HEK293 (cell line): ENCODE measurements at regions not wholly inside any gene's neighbourhood (a gene's known extent, or its start where the extent isn't known, plus 50 kb on each side); places are given as distances from the start of the nearest gene placed in this dataset.

Source experiments
- SP2 ChIP-seq: fragments of 450-650 bp; formaldehyde crosslinking; IDR thresholded peaks from 2 replicates; pipeline ENCODE4 v1.5.1; 2016; ENCODE audit warnings: missing biosample characterization, missing genetic modification characterization
- ZNF146 ChIP-seq: fragments of 450-650 bp; formaldehyde crosslinking; IDR thresholded peaks from 2 replicates; pipeline ENCODE4 v1.5.1; 2016; ENCODE audit warnings: missing biosample characterization, missing genetic modification characterization
- ZNF2 ChIP-seq: fragments of 450-650 bp; formaldehyde crosslinking; IDR thresholded peaks from 2 replicates; pipeline ENCODE4 v1.5.1; 2016; ENCODE audit warnings: missing biosample characterization, missing genetic modification characterization
- ZNF311 ChIP-seq: fragments of 450-650 bp; formaldehyde crosslinking; IDR thresholded peaks from 2 replicates; pipeline ENCODE4 v1.5.1; 2017; ENCODE audit warnings: missing biosample characterization, missing genetic modification characterization, borderline replicate concordance
- ZNF354C ChIP-seq: fragments of 450-650 bp; formaldehyde crosslinking; IDR thresholded peaks from 2 replicates; pipeline ENCODE4 v1.5.1; 2016; ENCODE audit warnings: missing biosample characterization, missing genetic modification characterization, low read depth, borderline replicate concordance
- ZNF404 ChIP-seq: fragments of 450-650 bp; formaldehyde crosslinking; IDR thresholded peaks from 2 replicates; pipeline ENCODE4 v1.5.1; 2017; ENCODE audit warnings: missing biosample characterization, missing genetic modification characterization
- ZNF423 ChIP-seq: fragments of 450-650 bp; formaldehyde crosslinking; IDR thresholded peaks from 2 replicates; pipeline ENCODE4 v1.5.1; 2016; ENCODE audit warnings: missing biosample characterization, missing genetic modification characterization
- ZNF426 ChIP-seq: fragments of 450-650 bp; formaldehyde crosslinking; IDR thresholded peaks from 2 replicates; pipeline ENCODE4 v1.5.1; 2017; ENCODE audit warnings: missing biosample characterization, missing genetic modification characterization, mild to moderate bottlenecking, inconsistent platforms, moderate library complexity
- ZNF558 ChIP-seq: fragments of 450-650 bp; formaldehyde crosslinking; IDR thresholded peaks from 2 replicates; pipeline ENCODE4 v1.5.1; 2016; ENCODE audit warnings: missing biosample characterization, missing genetic modification characterization
- ZXDB ChIP-seq: fragments of 450-650 bp; formaldehyde crosslinking; IDR thresholded peaks from 2 replicates; pipeline ENCODE4 v1.5.1; 2016; ENCODE audit warnings: missing biosample characterization, missing genetic modification characterization
- TF ChIP-seq, protein P1 (sequence below): fragments of 450-650 bp; formaldehyde crosslinking; IDR thresholded peaks from 2 replicates; pipeline ENCODE4 v1.5.1; 2016; ENCODE audit warnings: missing biosample characterization, missing genetic modification characterization
- TF ChIP-seq, protein P2 (sequence below): IDR thresholded peaks from 2 replicates; pipeline ENCODE4 v1.6.1; 2011; ENCODE audit warnings: mild to moderate bottlenecking, low read depth, low read length, borderline replicate concordance

DNA sequence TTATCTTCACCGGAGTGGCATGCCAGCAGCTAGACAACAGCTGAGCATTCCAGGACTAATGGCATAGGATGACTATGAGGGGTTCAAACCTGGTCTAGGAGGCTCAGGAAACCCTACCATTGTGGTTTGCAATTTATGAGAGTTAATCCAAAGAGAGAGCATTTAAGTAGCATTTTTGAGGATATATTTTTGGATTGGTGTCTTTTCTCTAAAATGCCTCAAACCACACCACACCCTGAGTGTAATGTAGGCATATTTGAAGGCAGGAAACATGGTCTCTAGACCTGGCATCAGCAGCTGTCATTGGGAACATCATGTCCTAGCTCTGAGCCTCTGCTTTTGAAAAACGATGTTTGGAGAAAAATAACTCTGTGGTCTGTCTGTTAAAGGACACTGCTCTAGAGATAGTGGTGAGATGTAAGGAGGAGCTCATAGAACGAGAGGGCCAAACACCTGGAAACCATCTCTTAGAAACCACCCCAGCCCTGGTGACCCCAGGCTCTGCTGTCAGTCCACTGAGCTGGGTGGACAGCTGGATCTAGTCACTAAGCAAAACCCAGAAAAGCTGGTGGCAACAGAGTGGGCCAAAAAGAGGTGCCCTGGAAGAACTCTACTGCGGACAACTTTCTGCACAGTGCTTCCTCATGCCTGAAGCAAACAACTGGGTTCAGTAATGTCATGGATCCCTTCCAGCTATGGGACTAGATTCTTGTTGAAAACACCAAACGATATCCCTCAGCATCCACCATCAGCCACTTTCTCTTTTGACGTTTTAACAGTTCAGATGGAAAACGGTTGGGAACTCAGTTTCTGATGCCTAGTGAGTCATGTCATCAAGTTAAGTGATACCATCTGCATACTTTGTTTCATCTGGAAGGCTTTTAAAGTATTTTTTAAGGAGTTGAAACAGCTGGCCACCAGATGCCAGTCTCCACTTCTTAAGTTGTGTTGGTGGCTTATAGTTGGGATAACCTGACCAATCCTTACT lies 100.2 kb upstream of the C1QTNF7 start:
- TF ChIP-seq ZNF354C (no peak), SP2 (tag by site-specific recombination) (no peak), ZNF426 (tag by site-specific recombination) (no peak), ZXDB (no peak), ZNF423 (tag by site-specific recombination) (no peak), ZNF2 (tag by site-specific recombination) (no peak), ZNF558 (tag by site-specific recombination) (no peak), ZNF146 (tag by site-specific recombination) (no peak), ZNF404 (tag by site-specific recombination) (no peak), ZNF311 (no peak)
- TF ChIP-seq, protein P1, sequence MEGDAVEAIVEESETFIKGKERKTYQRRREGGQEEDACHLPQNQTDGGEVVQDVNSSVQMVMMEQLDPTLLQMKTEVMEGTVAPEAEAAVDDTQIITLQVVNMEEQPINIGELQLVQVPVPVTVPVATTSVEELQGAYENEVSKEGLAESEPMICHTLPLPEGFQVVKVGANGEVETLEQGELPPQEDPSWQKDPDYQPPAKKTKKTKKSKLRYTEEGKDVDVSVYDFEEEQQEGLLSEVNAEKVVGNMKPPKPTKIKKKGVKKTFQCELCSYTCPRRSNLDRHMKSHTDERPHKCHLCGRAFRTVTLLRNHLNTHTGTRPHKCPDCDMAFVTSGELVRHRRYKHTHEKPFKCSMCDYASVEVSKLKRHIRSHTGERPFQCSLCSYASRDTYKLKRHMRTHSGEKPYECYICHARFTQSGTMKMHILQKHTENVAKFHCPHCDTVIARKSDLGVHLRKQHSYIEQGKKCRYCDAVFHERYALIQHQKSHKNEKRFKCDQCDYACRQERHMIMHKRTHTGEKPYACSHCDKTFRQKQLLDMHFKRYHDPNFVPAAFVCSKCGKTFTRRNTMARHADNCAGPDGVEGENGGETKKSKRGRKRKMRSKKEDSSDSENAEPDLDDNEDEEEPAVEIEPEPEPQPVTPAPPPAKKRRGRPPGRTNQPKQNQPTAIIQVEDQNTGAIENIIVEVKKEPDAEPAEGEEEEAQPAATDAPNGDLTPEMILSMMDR = no peak
- TF ChIP-seq, protein P2, sequence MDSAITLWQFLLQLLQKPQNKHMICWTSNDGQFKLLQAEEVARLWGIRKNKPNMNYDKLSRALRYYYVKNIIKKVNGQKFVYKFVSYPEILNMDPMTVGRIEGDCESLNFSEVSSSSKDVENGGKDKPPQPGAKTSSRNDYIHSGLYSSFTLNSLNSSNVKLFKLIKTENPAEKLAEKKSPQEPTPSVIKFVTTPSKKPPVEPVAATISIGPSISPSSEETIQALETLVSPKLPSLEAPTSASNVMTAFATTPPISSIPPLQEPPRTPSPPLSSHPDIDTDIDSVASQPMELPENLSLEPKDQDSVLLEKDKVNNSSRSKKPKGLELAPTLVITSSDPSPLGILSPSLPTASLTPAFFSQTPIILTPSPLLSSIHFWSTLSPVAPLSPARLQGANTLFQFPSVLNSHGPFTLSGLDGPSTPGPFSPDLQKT = no peak
